ACHN (cell line): ENCODE measurements at regions not wholly inside any gene's neighbourhood (a gene's known extent, or its start where the extent isn't known, plus 50 kb on each side); places are given as distances from the start of the nearest gene placed in this dataset.

Experiments used
- DNase-seq: peaks from one replicate; pipeline ENCODE4 v3.0.0-alpha.2; 2015
- in situ Hi-C: cut with HindIII; loops from 2 replicates; pipeline ENCODE4 v1.10.0; 2017; ENCODE audit warnings: low sequenced_read_pairs, low pct_ligation_motif_present, low pct_unique_long_range_greater_than_20kb

GRCh38 chr7:106957766-106958165 lies 86.7 kb upstream of the PRKAR2B start:
- in situ Hi-C loops: no loop called here
- DNase-seq: no peak

GRCh38 chr7:106959753-106960152 lies 84.8 kb upstream of the PRKAR2B start:
- in situ Hi-C loops: no loop called here
- peak; percentile 17 for DNase-seq

- no peak for DNase-seq
- in situ Hi-C loops: no loop called here
These were observed 81.8 kb upstream of the PRKAR2B start for GRCh38 chr7:106962751-106963150.

- no peak for DNase-seq
- in situ Hi-C loops: no loop called here
These were observed 80.0 kb upstream of the PRKAR2B start for GRCh38 chr7:106964466-106964865.

GRCh38 chr7:106965108-106965507 lies 79.4 kb upstream of the PRKAR2B start:
- DNase-seq: no peak
- in situ Hi-C loops: no loop called here

GRCh38 chr7:106966121-106966520 lies 78.4 kb upstream of the PRKAR2B start:
- DNase-seq: no peak
- in situ Hi-C loops: no loop called here

GRCh38 chr7:106968160-106968559 lies 76.3 kb upstream of the PRKAR2B start:
- no peak for DNase-seq
- in situ Hi-C loops: no loop called here

- DNase-seq: no peak
- in situ Hi-C loops: no loop called here
These were observed 65.8 kb upstream of the PRKAR2B start for GRCh38 chr7:106978425-106979420.

GRCh38 chr7:106979551-106980357 lies 64.8 kb upstream of the PRKAR2B start:
- in situ Hi-C loops: no loop called here
- no peak for DNase-seq

GRCh38 chr7:106980358-106980685 lies 64.2 kb upstream of the PRKAR2B start:
- no peak for DNase-seq
- in situ Hi-C loops: no loop called here

GRCh38 chr7:106982415-106982814 lies 62.1 kb upstream of the PRKAR2B start:
- in situ Hi-C loops: no loop called here

GRCh38 chr7:106984034-106984433 lies 60.5 kb upstream of the PRKAR2B start:
- in situ Hi-C loops: no loop called here
- no peak for DNase-seq

More at GRCh38 chr7:106982415-106982814, 62.1 kb upstream of the PRKAR2B start:
- DNase-seq: no peak

GRCh38 chr7:106986450-106986977 lies 58.0 kb upstream of the PRKAR2B start:
- DNase-seq: no peak
- in situ Hi-C loops: no loop called here

- in situ Hi-C loops: no loop called here
- DNase-seq: no peak
These were observed 56.7 kb upstream of the PRKAR2B start for GRCh38 chr7:106987777-106988176.

- in situ Hi-C loops: no loop called here
- no peak for DNase-seq
These were observed 52.0 kb upstream of the PRKAR2B start for GRCh38 chr7:106992511-106992910.
